ENCODE measurements at regions not wholly inside any gene's neighbourhood (a gene's known extent, or its start where the extent isn't known, plus 50 kb on each side); places are given as distances from the start of the nearest gene placed in this dataset.

- Histone ChIP-seq H3K4me3 (ENCODE audit: low read length) (no peak overlapping the region), H3K27me3 (ENCODE audit: control insufficient read depth, low read length) (no peaks in the 10 kb centered on the region)
- TF ChIP-seq EZH2phosphoT487 (IDR thresholded peaks at IDR 0.05; ENCODE audit: borderline replicate concordance, low read length): no peak
- no peak for TF ChIP-seq CTCF (IDR thresholded peaks at IDR 0.05; ENCODE audit: low read depth, low read length, poor library complexity, severe bottlenecking)
These were observed 525.7 kb downstream of the NPHP4 start for GRCh38 chr1:5466487-5466886.

GRCh38 chr1:5465281-5465711 lies 526.9 kb downstream of the NPHP4 start:
- Histone ChIP-seq H4K20me1 (ENCODE audit: control insufficient read depth, insufficient read depth, low read depth, low read length) (no peaks in the 10 kb centered on the region), H3K9me3 (ENCODE audit: control insufficient read depth, insufficient read depth, low read length) (no peaks in the 10 kb centered on the region), H3K27ac (ENCODE audit: low read depth, low read length) (no peak overlapping the region), H3K4me1 (ENCODE audit: control insufficient read depth, low read length) (no peaks in the 10 kb centered on the region), H3K4me3 (ENCODE audit: low read length) (no peak overlapping the region), H3K4me2 (ENCODE audit: low read length) (no peak overlapping the region), H3K27me3 (ENCODE audit: control insufficient read depth, low read length) (no peaks in the 10 kb centered on the region), H3K9me2 (replicated peaks; ENCODE audit: control insufficient read depth, low read length) (no peaks in the 10 kb centered on the region), H3F3A (ENCODE audit: control insufficient read depth, insufficient read depth) (no peaks in the 10 kb centered on the region), H3K79me2 (ENCODE audit: control insufficient read depth, low read length) (no peaks in the 10 kb centered on the region), H3K36me3 (ENCODE audit: control insufficient read depth, low read length) (no peaks in the 10 kb centered on the region)
- TF ChIP-seq CTCF (IDR thresholded peaks at IDR 0.05; ENCODE audit: low read depth, low read length, poor library complexity, severe bottlenecking) (no peak), EZH2phosphoT487 (IDR thresholded peaks at IDR 0.05; ENCODE audit: borderline replicate concordance, low read length) (no peak)

More at GRCh38 chr1:5466487-5466886, 525.7 kb downstream of the NPHP4 start:
- no peaks in the 10 kb centered on the region for H3K36me3 ChIP-seq (ENCODE audit: control insufficient read depth, low read length)
- no peak overlapping the region for H3K27ac ChIP-seq (ENCODE audit: low read depth, low read length)
- no peaks in the 10 kb centered on the region for H4K20me1 ChIP-seq (ENCODE audit: control insufficient read depth, insufficient read depth, low read depth, low read length)
- H3K4me2 ChIP-seq (ENCODE audit: low read length): no peak overlapping the region
- H3K4me1 ChIP-seq (ENCODE audit: control insufficient read depth, low read length): no peaks in the 10 kb centered on the region
- no peaks in the 10 kb centered on the region for H3F3A ChIP-seq (ENCODE audit: control insufficient read depth, insufficient read depth)
- no peaks in the 10 kb centered on the region for H3K9me3 ChIP-seq (ENCODE audit: control insufficient read depth, insufficient read depth, low read length)
- no peaks in the 10 kb centered on the region for H3K79me2 ChIP-seq (ENCODE audit: control insufficient read depth, low read length)
- H3K9me2 ChIP-seq (replicated peaks; ENCODE audit: control insufficient read depth, low read length): no peaks in the 10 kb centered on the region

- no peaks in the 10 kb centered on the region for H3K36me3 ChIP-seq (ENCODE audit: control insufficient read depth, low read length)
- no peaks in the 10 kb centered on the region for H3K79me2 ChIP-seq (ENCODE audit: control insufficient read depth, low read length)
- no peak overlapping the region for H3K4me2 ChIP-seq (ENCODE audit: low read length)
- H3K9me3 ChIP-seq (ENCODE audit: control insufficient read depth, insufficient read depth, low read length): no peaks in the 10 kb centered on the region
- H3K27me3 ChIP-seq (ENCODE audit: control insufficient read depth, low read length): no peaks in the 10 kb centered on the region
- H3K9me2 ChIP-seq (replicated peaks; ENCODE audit: control insufficient read depth, low read length): no peaks in the 10 kb centered on the region
- no peak for TF ChIP-seq EZH2phosphoT487 (IDR thresholded peaks at IDR 0.05; ENCODE audit: borderline replicate concordance, low read length)
- TF ChIP-seq CTCF (IDR thresholded peaks at IDR 0.05; ENCODE audit: low read depth, low read length, poor library complexity, severe bottlenecking): no peak
- no peaks in the 10 kb centered on the region for H3F3A ChIP-seq (ENCODE audit: control insufficient read depth, insufficient read depth)
- H3K27ac ChIP-seq (ENCODE audit: low read depth, low read length): no peak overlapping the region
- no peaks in the 10 kb centered on the region for H4K20me1 ChIP-seq (ENCODE audit: control insufficient read depth, insufficient read depth, low read depth, low read length)
- H3K4me3 ChIP-seq (ENCODE audit: low read length): no peak overlapping the region
- H3K4me1 ChIP-seq (ENCODE audit: control insufficient read depth, low read length): no peaks in the 10 kb centered on the region
These were observed 527.9 kb downstream of the NPHP4 start for GRCh38 chr1:5464366-5464765.

GRCh38 chr1:5460974-5461373 lies 531.3 kb downstream of the NPHP4 start:
- Histone ChIP-seq H3K36me3 (ENCODE audit: control insufficient read depth, low read length) (no peaks in the 10 kb centered on the region), H3K4me1 (ENCODE audit: control insufficient read depth, low read length) (no peaks in the 10 kb centered on the region), H3K27me3 (ENCODE audit: control insufficient read depth, low read length) (no peaks in the 10 kb centered on the region), H4K20me1 (ENCODE audit: control insufficient read depth, insufficient read depth, low read depth, low read length) (no peaks in the 10 kb centered on the region), H3K9me2 (replicated peaks; ENCODE audit: control insufficient read depth, low read length) (no peaks in the 10 kb centered on the region), H3K4me2 (ENCODE audit: low read length) (no peak overlapping the region), H3F3A (ENCODE audit: control insufficient read depth, insufficient read depth) (no peaks in the 10 kb centered on the region), H3K4me3 (ENCODE audit: low read length) (no peak overlapping the region), H3K79me2 (ENCODE audit: control insufficient read depth, low read length) (no peaks in the 10 kb centered on the region), H3K27ac (ENCODE audit: low read depth, low read length) (no peak overlapping the region), H3K9me3 (ENCODE audit: control insufficient read depth, insufficient read depth, low read length) (no peaks in the 10 kb centered on the region)
- TF ChIP-seq CTCF (IDR thresholded peaks at IDR 0.05; ENCODE audit: low read depth, low read length, poor library complexity, severe bottlenecking) (no peak), EZH2phosphoT487 (IDR thresholded peaks at IDR 0.05; ENCODE audit: borderline replicate concordance, low read length) (no peak)

Data from DOHH2 (cell line).